GM23248 (cell line): ENCODE measurements at regions not wholly inside any gene's neighbourhood (a gene's known extent, or its start where the extent isn't known, plus 50 kb on each side); places are given as distances from the start of the nearest gene placed in this dataset.

ENCODE experiments used
- EZH2 ChIP-seq: fragments of 200-600 bp; sonication (generic); IDR thresholded peaks from 2 replicates; pipeline ENCODE4 v1.6.1; 2018; ENCODE audit warnings: antibody characterized with exemption, mild to moderate bottlenecking; ENCODE audit not compliant: insufficient read depth, poor library complexity, severe bottlenecking
- EZH2phosphoT487 ChIP-seq: fragments of 200-600 bp; sonication (generic); IDR thresholded peaks from 2 replicates; pipeline ENCODE4 v1.6.1; 2018; ENCODE audit warnings: antibody characterized with exemption, moderate library complexity, mild to moderate bottlenecking, low read depth; ENCODE audit not compliant: insufficient read depth

DNA sequence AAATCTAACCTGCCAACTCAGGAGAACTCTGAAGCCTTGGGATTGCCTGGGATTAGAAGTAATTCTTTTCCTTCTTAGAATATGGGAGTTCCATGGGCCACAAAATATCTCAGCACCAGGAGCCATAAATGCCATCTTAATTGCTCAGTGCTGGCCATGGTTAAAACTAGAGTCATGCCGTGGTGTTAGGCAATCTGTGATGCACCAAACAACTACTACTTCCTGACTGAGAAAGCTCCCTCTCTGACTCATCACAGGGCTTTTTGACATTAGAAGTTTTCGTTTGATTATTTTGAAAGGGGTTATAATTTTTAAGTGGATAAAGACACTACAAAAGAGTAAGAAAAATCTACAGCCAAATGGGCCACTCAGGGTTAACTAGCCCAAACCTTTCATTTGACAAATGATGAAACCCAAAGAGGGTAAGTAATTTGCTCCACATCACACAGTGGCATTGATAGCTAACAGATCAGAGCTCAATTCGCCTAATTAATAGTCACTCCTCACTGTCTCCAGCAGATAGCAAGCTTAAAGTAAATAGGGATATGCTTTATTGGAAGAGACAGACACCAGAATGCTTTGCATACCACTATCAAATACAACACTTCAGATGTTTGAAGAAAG, 377.3 kb downstream of the EMP1 start:
- no peak for TF ChIP-seq EZH2
- no peak for TF ChIP-seq EZH2phosphoT487
